Superior temporal gyrus (tissue), 1 donor: ENCODE measurements at regions not wholly inside any gene's neighbourhood (a gene's known extent, or its start where the extent isn't known, plus 50 kb on each side); places are given as distances from the start of the nearest gene placed in this dataset.

Experiments
- DNase-seq: peaks from one replicate; pipeline ENCODE4 v3.0.0-alpha.2; 2016; ENCODE audit errors: extremely low spot score

- no peak for DNase-seq
These were observed 268.8 kb downstream of the DLEU7 start for GRCh38 chr13:50574731-50575130.

GRCh38 chr13:50575138-50575537, 268.4 kb downstream of the DLEU7 start:
- no peak for DNase-seq

GRCh38 chr13:50576156-50576555, 267.3 kb downstream of the DLEU7 start:
- no peak for DNase-seq

GRCh38 chr13:50577806-50578205, 265.7 kb downstream of the DLEU7 start:
- no peak for DNase-seq

GRCh38 chr13:50580684-50581305, 262.7 kb downstream of the DLEU7 start:
- DNase-seq = no peak

- no peak for DNase-seq
These were observed 261.8 kb downstream of the DLEU7 start for GRCh38 chr13:50581586-50582196.

GRCh38 chr13:50584856-50585580, 258.5 kb downstream of the DLEU7 start:
- no peak for DNase-seq

GRCh38 chr13:50585674-50586413, 257.6 kb downstream of the DLEU7 start:
- no peak for DNase-seq

GRCh38 chr13:50586414-50587083, 256.9 kb downstream of the DLEU7 start:
- DNase-seq = no peak

GRCh38 chr13:50587115-50587514, 256.4 kb downstream of the DLEU7 start:
- DNase-seq = no peak

- DNase-seq = no peak
These were observed 255.7 kb downstream of the DLEU7 start for GRCh38 chr13:50587645-50588373.

- no peak for DNase-seq
These were observed 254.9 kb downstream of the DLEU7 start for GRCh38 chr13:50588491-50589130.

GRCh38 chr13:50589139-50589538, 254.4 kb downstream of the DLEU7 start:
- DNase-seq = no peak

GRCh38 chr13:50589651-50590054, 253.8 kb downstream of the DLEU7 start:
- DNase-seq = no peak

- DNase-seq = no peak
These were observed 250.9 kb downstream of the DLEU7 start for GRCh38 chr13:50592412-50593155.

- DNase-seq = no peak
These were observed 250.3 kb downstream of the DLEU7 start for GRCh38 chr13:50593207-50593606.

- no peak for DNase-seq
These were observed 249.0 kb downstream of the DLEU7 start for GRCh38 chr13:50594276-50595051.

- DNase-seq = no peak
These were observed 248.3 kb downstream of the DLEU7 start for GRCh38 chr13:50595196-50595595.

GRCh38 chr13:50596156-50596555, 247.3 kb downstream of the DLEU7 start:
- no peak for DNase-seq
